Keratinocyte (primary cell): ENCODE measurements at regions not wholly inside any gene's neighbourhood (a gene's known extent, or its start where the extent isn't known, plus 50 kb on each side); places are given as distances from the start of the nearest gene placed in this dataset.
"Not testable (repeated sequence)": the region's sequence is repeated elsewhere in the genome, so short reads cannot be mapped to it uniquely, and the experiment has no call there.

Source experiments
- DNase-seq: peaks from one replicate; pipeline ENCODE4 v3.0.0-alpha.2; 2011; ENCODE audit warnings: low read depth, missing footprints, low spot score
- FAIRE-seq: peaks from 2 replicates; lab custom pipeline; 2011; peaks lifted over from hg19 to GRCh38; lab: Jason Lieb, UNC
- H2AFZ ChIP-seq: 2 replicates; pipeline ENCODE4 v1.6.0; 2012; ENCODE audit warnings: low read length, control low read depth, inconsistent platforms; ENCODE audit not compliant: control insufficient read depth
- H3K27ac ChIP-seq: 2 replicates; pipeline ENCODE4 v1.5.1; 2011; ENCODE audit warnings: low read length; ENCODE audit not compliant: control insufficient read depth, insufficient read depth
- H3K27me3 ChIP-seq: 3 replicates; pipeline ENCODE4 v1.6.0; 2011; ENCODE audit warnings: low read length; ENCODE audit not compliant: control insufficient read depth, insufficient read depth; ENCODE audit errors: extremely low read depth
- H3K36me3 ChIP-seq, 2 experiments: 2 replicates in 1 of 2; 3 replicates in 1 of 2; pipeline ENCODE4 v1.5.1; 2011; ENCODE audit warnings: low read length in 2 of 2, mild to moderate bottlenecking in 1 of 2; ENCODE audit not compliant: control insufficient read depth in 2 of 2, insufficient read depth in 2 of 2; ENCODE audit errors: extremely low read depth in 1 of 2
- H3K4me1 ChIP-seq: 3 replicates; pipeline ENCODE4 v1.5.1; 2011; ENCODE audit warnings: low read length; ENCODE audit not compliant: control insufficient read depth, insufficient read depth; ENCODE audit errors: extremely low read depth
- H3K4me2 ChIP-seq: 3 replicates; pipeline ENCODE4 v1.6.0; 2011; ENCODE audit warnings: low read depth, low read length; ENCODE audit not compliant: control insufficient read depth, insufficient read depth; ENCODE audit errors: extremely low read depth
- H3K4me3 ChIP-seq, 3 experiments: fragments of 200-600 bp in 1 of 3; sonication (generic) in 1 of 3; 2 replicates in 2 of 3; 3 replicates in 1 of 3; pipeline ENCODE4 v1.5.1; 2011 to 2016; ENCODE audit warnings: low read length in 3 of 3, mild to moderate bottlenecking in 3 of 3, control low read depth in 2 of 3, inconsistent platforms in 1 of 3, low read depth in 1 of 3, mixed read lengths in 1 of 3, mixed run types in 1 of 3, moderate library complexity in 1 of 3; ENCODE audit not compliant: control insufficient read depth in 2 of 3, insufficient read depth in 2 of 3; ENCODE audit errors: extremely low read depth in 1 of 3
- H3K79me2 ChIP-seq: 2 replicates; pipeline ENCODE4 v1.6.0; 2012; ENCODE audit warnings: low read length; ENCODE audit not compliant: control insufficient read depth, insufficient read depth
- H3K9ac ChIP-seq: 3 replicates; pipeline ENCODE4 v1.6.0; 2011; ENCODE audit warnings: low read length; ENCODE audit not compliant: control insufficient read depth, insufficient read depth; ENCODE audit errors: extremely low read depth
- H3K9me1 ChIP-seq: 3 replicates; pipeline ENCODE4 v1.6.0; 2011; ENCODE audit warnings: low read length; ENCODE audit not compliant: control insufficient read depth, insufficient read depth; ENCODE audit errors: extremely low read depth
- H3K9me3 ChIP-seq: 2 replicates; pipeline ENCODE4 v1.5.1; 2012; ENCODE audit warnings: low read depth, low read length; ENCODE audit not compliant: control insufficient read depth
- H4K20me1 ChIP-seq: 3 replicates; pipeline ENCODE4 v1.6.0; 2011; ENCODE audit warnings: low read length; ENCODE audit not compliant: control insufficient read depth, insufficient read depth; ENCODE audit errors: extremely low read depth
- CTCF ChIP-seq, 3 experiments: IDR thresholded peaks in 1 of 3; conservative IDR thresholded peaks in 1 of 3; optimal IDR thresholded peaks in 1 of 3; 2 replicates in 2 of 3; 3 replicates in 1 of 3; pipeline versions ENCODE3 to v1.5.1; 2011; ENCODE audit warnings: low read length in 3 of 3, mild to moderate bottlenecking in 3 of 3, moderate library complexity in 2 of 3, control low read depth in 1 of 3, inconsistent platforms in 1 of 3; ENCODE audit not compliant: insufficient read depth in 2 of 3; ENCODE audit errors: extremely low read depth in 1 of 3
- EZH2 ChIP-seq: IDR thresholded peaks from one replicate; pipeline ENCODE4 v1.6.1; 2012; ENCODE audit warnings: inconsistent platforms, mild to moderate bottlenecking, low read length, moderate library complexity
- dilution Hi-C: fragments of 300-500 bp; cut with MboI; formaldehyde crosslinking; loops from one replicate; pipeline ENCODE4 v1.7.0; 2020; ENCODE audit warnings: low sequenced_read_pairs; ENCODE audit not compliant: extremely low pct_ligation_motif_present

- FAIRE-seq, DNase-seq: not testable (repeated sequence)
Measured at GRCh38 chr14:106410229-106410628, 883.8 kb downstream of the TMEM121 start.

GRCh38 chr14:106414464-106414863, 888.1 kb downstream of the TMEM121 start:
- Histone ChIP-seq H3K9me1 (no peaks in the 10 kb centered on the region), H3K27me3 (no peaks in the 10 kb centered on the region), H4K20me1 (no peaks in the 10 kb centered on the region), H3K9ac (no peak overlapping the region), H3K9me3 (peaks cover 2% of the 10 kb centered on the region), H3K36me3 (no peaks in the 10 kb centered on the region), H3K4me3 (no peak overlapping the region), H2AFZ (no peak overlapping the region), H3K4me2 (no peak overlapping the region), H3K79me2 (no peaks in the 10 kb centered on the region), H3K4me1 (no peaks in the 10 kb centered on the region), H3K27ac (no peak overlapping the region)
- DNase-seq: no peak
- dilution Hi-C loops: no loop called here
- no peak for FAIRE-seq
- TF ChIP-seq EZH2 (no peak), CTCF (optimal IDR thresholded peaks at IDR 0.05 in 1 of 3, IDR thresholded peaks at IDR 0.05 in 1 of 3, conservative IDR thresholded peaks at IDR 0.05 in 1 of 3; ENCODE audit: extremely low read depth in 1 of 3, insufficient read depth in 2 of 3, low read length in 3 of 3) (no peak)

More at GRCh38 chr14:106410229-106410628, 883.8 kb downstream of the TMEM121 start:
- H3K79me2 ChIP-seq, H3K4me2 ChIP-seq, H3K9ac ChIP-seq, H3K4me3 ChIP-seq, H3K9me1 ChIP-seq, H3K36me3 ChIP-seq, H3K27me3 ChIP-seq, H3K9me3 ChIP-seq, H3K4me1 ChIP-seq, H3K27ac ChIP-seq, dilution Hi-C loops, H2AFZ ChIP-seq, H4K20me1 ChIP-seq: not testable (repeated sequence)
